ENCODE measurements at regions not wholly inside any gene's neighbourhood (a gene's known extent, or its start where the extent isn't known, plus 50 kb on each side); places are given as distances from the start of the nearest gene placed in this dataset.

DNA sequence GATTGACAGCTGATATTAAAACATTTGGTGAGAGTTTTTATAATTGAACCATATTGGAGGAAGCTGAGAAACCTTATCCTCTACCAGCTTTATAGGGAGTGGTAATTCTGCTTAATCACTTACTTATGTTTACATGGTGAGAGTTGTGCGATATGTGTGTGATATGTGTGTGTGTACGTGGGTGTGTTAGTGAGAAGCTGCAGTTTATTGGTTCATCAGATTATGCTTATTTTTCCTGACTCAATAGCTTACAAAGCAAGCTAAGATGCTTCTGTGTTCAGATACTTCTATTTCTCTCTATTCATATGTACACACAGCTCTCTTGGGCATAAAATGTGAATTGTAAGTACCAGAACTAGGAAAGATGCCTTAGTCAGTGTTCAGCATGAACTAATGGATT is 343.7 kb downstream of the GRIA2 start:
- Histone ChIP-seq H3K4me3 (no peak overlapping the region), H3K27ac (no peak overlapping the region), H3K27me3 (replicated peaks; ENCODE audit: insufficient read depth) (no peaks in the 10 kb centered on the region), H3K4me1 (replicated peaks) (no peaks in the 10 kb centered on the region), H3K36me3 (no peaks in the 10 kb centered on the region), H3K9me3 (no peaks in the 10 kb centered on the region)
- WGBS = 30% methylated on average over 2 of the region's 2 CpGs
- no peak for DNase-seq (ENCODE audit: low spot score)
- intact Hi-C loops (cut with DNase I) = no loop called here
- TF ChIP-seq POLR2AphosphoS5 (IDR thresholded peaks at IDR 0.05) (no peak), POLR2A (IDR thresholded peaks at IDR 0.05) (no peak)
- TF ChIP-seq, protein P1, sequence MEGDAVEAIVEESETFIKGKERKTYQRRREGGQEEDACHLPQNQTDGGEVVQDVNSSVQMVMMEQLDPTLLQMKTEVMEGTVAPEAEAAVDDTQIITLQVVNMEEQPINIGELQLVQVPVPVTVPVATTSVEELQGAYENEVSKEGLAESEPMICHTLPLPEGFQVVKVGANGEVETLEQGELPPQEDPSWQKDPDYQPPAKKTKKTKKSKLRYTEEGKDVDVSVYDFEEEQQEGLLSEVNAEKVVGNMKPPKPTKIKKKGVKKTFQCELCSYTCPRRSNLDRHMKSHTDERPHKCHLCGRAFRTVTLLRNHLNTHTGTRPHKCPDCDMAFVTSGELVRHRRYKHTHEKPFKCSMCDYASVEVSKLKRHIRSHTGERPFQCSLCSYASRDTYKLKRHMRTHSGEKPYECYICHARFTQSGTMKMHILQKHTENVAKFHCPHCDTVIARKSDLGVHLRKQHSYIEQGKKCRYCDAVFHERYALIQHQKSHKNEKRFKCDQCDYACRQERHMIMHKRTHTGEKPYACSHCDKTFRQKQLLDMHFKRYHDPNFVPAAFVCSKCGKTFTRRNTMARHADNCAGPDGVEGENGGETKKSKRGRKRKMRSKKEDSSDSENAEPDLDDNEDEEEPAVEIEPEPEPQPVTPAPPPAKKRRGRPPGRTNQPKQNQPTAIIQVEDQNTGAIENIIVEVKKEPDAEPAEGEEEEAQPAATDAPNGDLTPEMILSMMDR (IDR thresholded peaks at IDR 0.05) = no peak

DNA sequence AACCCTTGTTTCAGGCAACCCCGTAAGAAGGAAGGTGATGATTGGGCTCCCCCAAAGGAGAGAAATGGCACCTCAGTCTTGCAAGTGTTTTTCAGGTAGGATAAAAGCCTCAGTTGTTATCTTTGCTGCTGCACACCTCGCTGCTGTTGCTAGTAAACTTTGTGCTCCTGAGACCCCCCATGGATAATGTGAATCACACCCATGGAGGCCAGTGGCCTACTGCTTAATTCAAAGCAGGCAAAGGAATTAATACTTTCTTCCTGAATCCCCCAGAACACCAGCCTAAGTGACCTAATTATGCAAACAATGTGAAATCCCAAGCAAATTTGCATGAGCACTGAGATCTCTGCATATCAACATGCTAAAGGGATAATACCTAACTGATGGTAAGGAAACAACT is 337.5 kb downstream of the GRIA2 start:
- no peak for TF ChIP-seq POLR2AphosphoS5 (IDR thresholded peaks at IDR 0.05)
- TF ChIP-seq POLR2A (IDR thresholded peaks at IDR 0.05) = no peak
- TF ChIP-seq, protein P1 (IDR thresholded peaks at IDR 0.05) = no peak
- no peaks in the 10 kb centered on the region for H3K27me3 ChIP-seq (replicated peaks; ENCODE audit: insufficient read depth)
- no peaks in the 10 kb centered on the region for H3K36me3 ChIP-seq
- H3K4me3 ChIP-seq = no peak overlapping the region
- no peaks in the 10 kb centered on the region for H3K9me3 ChIP-seq
- no peak overlapping the region for H3K27ac ChIP-seq
- no peaks in the 10 kb centered on the region for H3K4me1 ChIP-seq (replicated peaks)
- WGBS = 83% methylated on average over 2 of the region's 2 CpGs
- DNase-seq (ENCODE audit: low spot score) = no peak
- intact Hi-C loops (cut with DNase I) = no loop called here

DNA sequence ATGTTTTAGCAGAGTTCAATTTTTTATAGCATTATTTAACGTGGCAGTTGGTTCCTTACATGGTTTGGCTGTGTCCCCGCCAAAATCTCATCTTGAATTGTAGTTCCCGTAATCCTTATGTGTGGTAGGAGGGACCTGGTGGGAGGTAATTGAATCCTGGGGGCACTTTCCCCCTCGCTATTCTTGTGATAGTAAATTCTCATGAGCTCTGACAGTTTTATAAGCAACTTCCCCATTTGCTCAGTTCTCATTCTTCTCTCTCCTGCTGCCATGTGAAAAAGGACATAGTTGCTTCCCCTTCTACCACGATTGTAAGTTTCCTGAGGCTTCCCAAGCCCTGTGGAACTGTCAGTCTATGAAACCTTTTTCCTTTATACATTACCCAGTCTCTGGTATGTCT is 329.5 kb downstream of the GRIA2 start:
- Histone ChIP-seq H3K27me3 (replicated peaks; ENCODE audit: insufficient read depth) (no peaks in the 10 kb centered on the region), H3K9me3 (no peaks in the 10 kb centered on the region), H3K27ac (no peak overlapping the region), H3K36me3 (no peaks in the 10 kb centered on the region), H3K4me1 (replicated peaks) (no peaks in the 10 kb centered on the region), H3K4me3 (no peak overlapping the region)
- TF ChIP-seq, protein P1 (IDR thresholded peaks at IDR 0.05) = no peak
- TF ChIP-seq POLR2AphosphoS5 (IDR thresholded peaks at IDR 0.05) (no peak), POLR2A (IDR thresholded peaks at IDR 0.05) (no peak)
- intact Hi-C loops (cut with DNase I) = no loop called here
- WGBS = 23% methylated on average over 5 of the region's 5 CpGs
- DNase-seq (ENCODE audit: low spot score) = no peak

DNA sequence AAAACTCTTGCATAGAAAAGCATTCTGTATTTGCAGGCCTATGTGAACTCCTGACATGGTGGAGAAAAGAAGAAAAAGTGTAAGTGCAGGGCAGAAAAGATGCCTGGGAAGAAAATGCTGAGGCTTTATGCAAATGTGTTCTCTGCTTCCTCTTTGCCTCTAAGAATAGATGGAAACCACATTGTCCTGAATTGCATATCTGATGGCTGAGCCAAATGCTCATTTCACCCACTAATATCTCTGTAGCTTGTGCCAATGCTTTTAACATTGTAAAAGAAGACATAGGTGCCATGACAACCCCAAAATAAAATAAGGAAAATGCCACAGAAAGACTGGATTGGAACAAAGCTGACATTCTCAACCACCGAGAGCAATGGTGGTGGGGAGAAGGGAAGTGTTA is 307.4 kb downstream of the GRIA2 start:
- no peaks in the 10 kb centered on the region for H3K27me3 ChIP-seq (replicated peaks; ENCODE audit: insufficient read depth)
- no peaks in the 10 kb centered on the region for H3K9me3 ChIP-seq
- H3K36me3 ChIP-seq = no peaks in the 10 kb centered on the region
- TF ChIP-seq POLR2AphosphoS5 (IDR thresholded peaks at IDR 0.05) (no peak), POLR2A (IDR thresholded peaks at IDR 0.05) (no peak)
- TF ChIP-seq, protein P1 (IDR thresholded peaks at IDR 0.05) = no peak
- intact Hi-C loops (cut with DNase I) = no loop called here
- WGBS = 96% methylated on average over 1 of the region's 1 CpG
- no peaks in the 10 kb centered on the region for H3K4me1 ChIP-seq (replicated peaks)
- H3K4me3 ChIP-seq = no peak overlapping the region
- no peak overlapping the region for H3K27ac ChIP-seq
- no peak for DNase-seq (ENCODE audit: low spot score)

DNA sequence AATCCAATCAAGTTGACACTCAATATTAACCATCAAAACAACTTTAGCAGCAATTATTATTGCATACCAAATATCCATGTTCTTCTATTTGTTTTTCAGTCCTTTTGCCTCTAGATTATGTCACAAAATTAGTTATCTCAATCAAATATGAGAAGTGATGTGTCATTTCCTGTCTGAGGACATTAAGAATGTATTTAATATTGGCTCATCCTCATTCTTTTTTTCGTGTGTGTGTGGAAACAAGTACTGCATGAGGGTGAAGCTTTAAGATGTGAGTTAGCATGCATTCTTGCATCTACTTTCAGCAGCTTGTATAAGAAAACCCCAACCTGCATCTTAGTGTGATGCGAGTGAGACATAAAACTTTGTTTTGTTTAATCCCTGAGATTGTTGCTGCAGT is 301.4 kb downstream of the GRIA2 start:
- WGBS = 67% methylated on average over 2 of the region's 2 CpGs
- H3K36me3 ChIP-seq = no peaks in the 10 kb centered on the region
- no peak for DNase-seq (ENCODE audit: low spot score)
- H3K9me3 ChIP-seq = no peaks in the 10 kb centered on the region
- TF ChIP-seq POLR2AphosphoS5 (IDR thresholded peaks at IDR 0.05) (no peak), POLR2A (IDR thresholded peaks at IDR 0.05) (no peak)
- TF ChIP-seq, protein P1 (IDR thresholded peaks at IDR 0.05) = no peak
- H3K27me3 ChIP-seq (replicated peaks; ENCODE audit: insufficient read depth) = no peaks in the 10 kb centered on the region
- intact Hi-C loops (cut with DNase I) = no loop called here
- H3K4me3 ChIP-seq = no peak overlapping the region
- H3K4me1 ChIP-seq (replicated peaks) = no peaks in the 10 kb centered on the region
- no peak overlapping the region for H3K27ac ChIP-seq

Measured in prostate gland (tissue), 2 donors.